T47D (cell line): ENCODE measurements at regions not wholly inside any gene's neighbourhood (a gene's known extent, or its start where the extent isn't known, plus 50 kb on each side); places are given as distances from the start of the nearest gene placed in this dataset.

Experiments
- DNase-seq, 2 experiments: peaks; one replicate each; pipeline versions ENCODE4 v3.0.0 to v3.0.0-alpha.2; 2011 to 2012; ENCODE audit warnings: low read depth in 1 of 2, low spot score in 1 of 2
- JUND ChIP-seq: IDR thresholded peaks from 2 replicates; pipeline ENCODE4 v1.6.1; 2012; ENCODE audit warnings: low read depth
- in situ Hi-C: cut with HindIII; loops from 2 replicates; pipeline ENCODE4 v1.10.0; 2016; ENCODE audit warnings: low sequenced_read_pairs, low pct_unique_long_range_greater_than_20kb

GRCh38 chr20:7379621-7380220 is 560.5 kb downstream of the HAO1 start:
- DNase-seq = no peak
- in situ Hi-C loops = no loop called here
- no peak for TF ChIP-seq JUND

- TF ChIP-seq JUND = no peak
- in situ Hi-C loops = no loop called here
- no peak for DNase-seq
Measured at GRCh38 chr20:7383216-7383615, 557.0 kb downstream of the HAO1 start.

GRCh38 chr20:7387638-7388193 is 552.5 kb downstream of the HAO1 start:
- TF ChIP-seq JUND = no peak
- DNase-seq = no peak
- in situ Hi-C loops = no loop called here

- no peak for TF ChIP-seq JUND
- in situ Hi-C loops = no loop called here
- no peak for DNase-seq
Measured at GRCh38 chr20:7389216-7389615, 551.0 kb downstream of the HAO1 start.

DNA sequence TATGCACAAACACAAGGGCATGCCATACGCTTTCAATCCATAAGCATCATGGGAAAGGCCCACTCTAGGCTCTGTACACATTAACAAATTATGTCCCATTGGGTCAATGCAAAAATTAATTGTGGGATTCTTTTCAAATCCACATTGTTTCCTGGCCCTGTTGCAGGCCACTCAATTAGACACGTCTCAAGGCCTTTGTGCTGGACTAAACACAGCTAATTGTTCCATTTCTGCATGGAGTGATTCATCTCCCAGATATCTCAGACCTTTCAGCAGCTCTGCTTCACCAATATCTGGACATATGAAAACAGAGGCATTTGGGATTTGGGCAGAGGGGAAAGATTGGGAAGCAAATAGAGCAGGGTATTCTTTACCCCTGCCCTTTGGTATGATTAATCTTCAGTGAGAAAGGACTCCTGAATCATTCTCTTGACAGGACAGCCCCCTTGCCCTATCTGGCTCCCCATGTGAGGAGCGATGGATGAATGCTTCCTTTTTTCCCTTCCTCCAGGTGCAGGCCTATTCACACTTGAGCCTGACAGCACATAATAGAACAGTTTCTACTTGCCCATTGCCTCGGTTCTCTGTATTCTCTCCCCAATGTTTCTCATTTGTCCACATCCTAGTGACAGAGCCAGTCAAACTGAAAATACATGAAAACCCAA is 547.6 kb downstream of the HAO1 start:
- in situ Hi-C loops = no loop called here
- TF ChIP-seq JUND = no peak
- DNase-seq = no peak

- in situ Hi-C loops = no loop called here
- TF ChIP-seq JUND = no peak
- no peak for DNase-seq
Measured at GRCh38 chr20:7399114-7399513, 541.1 kb downstream of the HAO1 start.

GRCh38 chr20:7399575-7399974 is 540.7 kb downstream of the HAO1 start:
- no peak for TF ChIP-seq JUND
- no peak for DNase-seq
- in situ Hi-C loops = no loop called here

GRCh38 chr20:7406671-7407070 is 533.6 kb downstream of the HAO1 start:
- no peak for TF ChIP-seq JUND
- in situ Hi-C loops = no loop called here

GRCh38 chr20:7410150-7410549 is 530.1 kb downstream of the HAO1 start:
- no peak for TF ChIP-seq JUND
- in situ Hi-C loops = no loop called here

More at GRCh38 chr20:7406671-7407070, 533.6 kb downstream of the HAO1 start:
- no peak for DNase-seq

DNA sequence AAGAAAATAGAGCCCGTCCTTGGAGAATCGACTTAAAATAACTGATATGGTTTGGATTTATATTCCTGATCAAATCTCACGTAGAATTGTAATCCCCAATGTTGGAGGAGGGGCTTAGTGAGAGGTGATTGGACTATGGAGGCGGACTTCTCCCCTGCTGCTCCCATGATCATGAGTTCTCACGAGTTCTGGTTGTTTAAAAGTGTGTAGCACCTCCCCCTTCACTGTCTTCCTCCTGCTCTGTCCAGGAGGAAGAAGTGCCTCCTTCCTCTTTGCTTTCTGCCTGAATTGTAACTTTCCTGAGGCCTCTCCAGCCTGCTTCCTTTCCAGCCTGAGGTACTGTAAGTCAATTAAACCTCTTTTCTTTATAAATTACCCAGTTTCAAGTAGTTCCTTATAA is 529.2 kb downstream of the HAO1 start:
- DNase-seq = no peak
- TF ChIP-seq JUND = no peak
- in situ Hi-C loops = no loop called here

More at GRCh38 chr20:7410150-7410549, 530.1 kb downstream of the HAO1 start:
- DNase-seq = no peak

GRCh38 chr20:7415427-7415826 is 524.8 kb downstream of the HAO1 start:
- no peak for DNase-seq
- TF ChIP-seq JUND = no peak
- in situ Hi-C loops = no loop called here

- in situ Hi-C loops = no loop called here
- TF ChIP-seq JUND = no peak
- no peak for DNase-seq
Measured at GRCh38 chr20:7416382-7416781, 523.9 kb downstream of the HAO1 start.

- in situ Hi-C loops = no loop called here
- TF ChIP-seq JUND = no peak
- no peak for DNase-seq
Measured at GRCh38 chr20:7420345-7420744, 519.9 kb downstream of the HAO1 start.

DNA sequence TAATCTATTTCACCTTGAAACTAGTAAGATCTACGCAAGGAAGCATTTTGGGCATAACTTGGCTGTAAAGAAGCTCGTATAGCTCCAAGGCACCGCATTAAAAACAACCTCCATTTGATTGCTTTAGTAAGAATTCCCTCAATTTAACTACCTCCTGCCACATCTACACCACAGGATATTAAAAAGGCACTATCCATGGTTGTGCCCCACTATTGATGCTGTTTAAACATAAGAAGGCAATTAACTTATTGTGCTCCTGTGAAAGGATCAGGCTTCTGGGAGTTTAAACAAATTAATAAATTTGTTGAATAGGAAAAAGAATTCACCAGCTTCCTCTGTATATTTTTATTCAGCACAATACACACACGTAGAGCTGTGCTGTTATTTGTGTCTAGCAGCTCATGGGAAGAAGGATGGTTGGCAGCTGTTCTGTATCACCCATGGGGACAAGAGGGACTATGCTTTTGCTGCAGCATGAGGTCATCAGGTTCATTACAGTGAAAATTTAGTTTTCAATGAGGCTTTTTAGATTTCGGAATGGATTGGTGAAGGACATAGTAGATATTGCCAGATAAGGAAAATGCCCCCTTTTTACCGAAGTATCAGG is 513.3 kb downstream of the HAO1 start:
- TF ChIP-seq JUND = no peak
- DNase-seq = no peak
- in situ Hi-C loops = no loop called here
